Stimulated activated CD4-positive, alpha-beta T cell treated with anti-CD3 and anti-CD28 coated beads, Interleukin-2, amount 100 ng/mL, for 48 hours (primary cell): ENCODE measurements at regions not wholly inside any gene's neighbourhood (a gene's known extent, or its start where the extent isn't known, plus 50 kb on each side); places are given as distances from the start of the nearest gene placed in this dataset.

Source experiments
- DNase-seq, 2 donors: peaks; one replicate each; pipeline ENCODE4 v3.0.0-alpha.2; 2020

- DNase-seq = no peak
Measured at GRCh38 chr3:159922193-159922840, 66.3 kb upstream of the IL12A start.

- DNase-seq = no peak
Measured at GRCh38 chr3:159922861-159923312, 65.7 kb upstream of the IL12A start.

- no peak for DNase-seq
Measured at GRCh38 chr3:159923336-159923735, 65.3 kb upstream of the IL12A start.

GRCh38 chr3:159923956-159924355, 64.7 kb upstream of the IL12A start:
- DNase-seq = no peak

- no peak for DNase-seq
Measured at GRCh38 chr3:159924411-159924810, 64.2 kb upstream of the IL12A start.

- DNase-seq = no peak
Measured at GRCh38 chr3:159925248-159925647, 63.4 kb upstream of the IL12A start.

- DNase-seq = no peak
Measured at GRCh38 chr3:159926573-159926972, 62.1 kb upstream of the IL12A start.

- DNase-seq = no peak
Measured at GRCh38 chr3:159928071-159928491, 60.6 kb upstream of the IL12A start.

GRCh38 chr3:159928666-159929065, 60.0 kb upstream of the IL12A start:
- DNase-seq = no peak

- DNase-seq = no peak
Measured at GRCh38 chr3:159929171-159930141, 59.2 kb upstream of the IL12A start.

GRCh38 chr3:159934216-159934615, 54.4 kb upstream of the IL12A start:
- DNase-seq = no peak

- DNase-seq = no peak
Measured at GRCh38 chr3:159936541-159936940, 52.1 kb upstream of the IL12A start.

GRCh38 chr3:159937561-159938166, 51.0 kb upstream of the IL12A start:
- DNase-seq = no peak

- DNase-seq = no peak
Measured at GRCh38 chr3:159938714-159939113, 49.9 kb upstream of the IL12A start.
